Body of pancreas (tissue), 4 donors: ENCODE measurements at regions not wholly inside any gene's neighbourhood (a gene's known extent, or its start where the extent isn't known, plus 50 kb on each side); places are given as distances from the start of the nearest gene placed in this dataset.

Experiments used
- CTCF ChIP-seq, 7 experiments: fragments of 450-650 bp in 4 of 7; fragments of 200-600 bp in 3 of 7; sonication (generic) in 3 of 7; IDR thresholded peaks; one replicate each; pipeline ENCODE4 v1.5.1; 2016 to 2019; ENCODE audit warnings: antibody characterized with exemption in 7 of 7
- POLR2A ChIP-seq, 3 donors: fragments of 450-650 bp; IDR thresholded peaks; one replicate each; pipeline ENCODE4 v1.6.1; 2016; ENCODE audit warnings: antibody characterized with exemption in 3 of 3, mild to moderate bottlenecking in 2 of 3

- TF ChIP-seq CTCF (IDR thresholded peaks at IDR 0.05) (no peak), POLR2A (IDR thresholded peaks at IDR 0.05) (no peak)
Measured at GRCh38 chr9:13967438-13967837, 346.5 kb downstream of the NFIB start.
